ENCODE measurements at regions not wholly inside any gene's neighbourhood (a gene's known extent, or its start where the extent isn't known, plus 50 kb on each side); places are given as distances from the start of the nearest gene placed in this dataset.
"Not testable (repeated sequence)": the region's sequence is repeated elsewhere in the genome, so short reads cannot be mapped to it uniquely, and the experiment has no call there.

DNA sequence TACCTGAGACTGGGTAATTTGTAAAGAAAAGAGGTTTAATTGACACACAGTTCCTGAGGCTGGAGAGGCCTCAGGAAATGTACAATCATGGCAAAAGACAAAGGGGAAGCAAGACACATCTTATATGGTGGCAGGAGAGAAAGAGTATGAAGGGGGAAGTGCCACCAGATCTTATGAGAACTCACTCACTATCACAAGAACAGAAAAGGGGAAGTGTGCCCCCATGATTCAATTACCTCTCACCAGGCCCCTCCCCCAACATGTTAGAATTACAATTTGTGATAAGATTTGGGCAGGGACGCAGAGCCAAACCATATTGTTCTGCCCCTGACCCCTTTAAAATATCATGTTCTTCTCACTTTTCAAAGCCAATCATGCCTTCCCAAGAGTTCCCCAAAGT lies 744.2 kb upstream of the CDH18 start:
- TF ChIP-seq, protein P1, sequence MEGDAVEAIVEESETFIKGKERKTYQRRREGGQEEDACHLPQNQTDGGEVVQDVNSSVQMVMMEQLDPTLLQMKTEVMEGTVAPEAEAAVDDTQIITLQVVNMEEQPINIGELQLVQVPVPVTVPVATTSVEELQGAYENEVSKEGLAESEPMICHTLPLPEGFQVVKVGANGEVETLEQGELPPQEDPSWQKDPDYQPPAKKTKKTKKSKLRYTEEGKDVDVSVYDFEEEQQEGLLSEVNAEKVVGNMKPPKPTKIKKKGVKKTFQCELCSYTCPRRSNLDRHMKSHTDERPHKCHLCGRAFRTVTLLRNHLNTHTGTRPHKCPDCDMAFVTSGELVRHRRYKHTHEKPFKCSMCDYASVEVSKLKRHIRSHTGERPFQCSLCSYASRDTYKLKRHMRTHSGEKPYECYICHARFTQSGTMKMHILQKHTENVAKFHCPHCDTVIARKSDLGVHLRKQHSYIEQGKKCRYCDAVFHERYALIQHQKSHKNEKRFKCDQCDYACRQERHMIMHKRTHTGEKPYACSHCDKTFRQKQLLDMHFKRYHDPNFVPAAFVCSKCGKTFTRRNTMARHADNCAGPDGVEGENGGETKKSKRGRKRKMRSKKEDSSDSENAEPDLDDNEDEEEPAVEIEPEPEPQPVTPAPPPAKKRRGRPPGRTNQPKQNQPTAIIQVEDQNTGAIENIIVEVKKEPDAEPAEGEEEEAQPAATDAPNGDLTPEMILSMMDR (conservative IDR thresholded peaks at IDR 0.05; ENCODE audit: low read depth, low read length): not testable (repeated sequence)
- TF ChIP-seq EZH2 (IDR thresholded peaks at IDR 0.05; ENCODE audit: borderline replicate concordance, low read depth, low read length, poor library complexity, severe bottlenecking): not testable (repeated sequence)

All from A673 (cell line).